ENCODE measurements at regions not wholly inside any gene's neighbourhood (a gene's known extent, or its start where the extent isn't known, plus 50 kb on each side); places are given as distances from the start of the nearest gene placed in this dataset.

DNA sequence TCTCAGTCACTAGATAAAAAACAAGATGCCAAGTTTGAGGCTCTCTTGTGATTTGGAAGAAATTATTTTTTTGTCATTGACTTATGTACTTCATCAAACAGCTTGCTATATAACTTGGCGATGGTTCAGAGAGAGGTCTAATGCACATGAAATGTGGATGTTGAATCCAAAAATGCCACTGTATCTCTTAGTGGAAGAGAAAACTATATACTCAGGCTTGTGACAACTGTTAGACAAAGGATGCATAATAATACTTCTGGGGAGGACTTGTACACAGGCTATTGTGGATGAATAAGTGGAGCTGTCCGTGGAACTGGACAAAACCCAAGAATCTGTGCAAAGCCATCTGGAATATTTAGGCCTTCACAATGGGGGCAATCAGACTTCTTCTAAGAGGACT is 162.9 kb upstream of the NMUR2 start:
- no peaks in the 10 kb centered on the region for H3K36me3 ChIP-seq (ENCODE audit: low read length)

GRCh38 chr5:152572812-152573211 is 167.7 kb upstream of the NMUR2 start:
- Histone ChIP-seq H3K9me3 (ENCODE audit: insufficient read depth, low read length) (no peaks in the 10 kb centered on the region), H3F3A (ENCODE audit: insufficient read depth) (no peaks in the 10 kb centered on the region), H3K9ac (ENCODE audit: low read length) (no peak overlapping the region), H4K20me1 (ENCODE audit: low read depth, low read length) (no peaks in the 10 kb centered on the region), H2AFZ (ENCODE audit: low read depth, low read length, severe bottlenecking) (no peak overlapping the region), H3K4me2 (ENCODE audit: low read depth, low read length, poor library complexity, severe bottlenecking) (no peak overlapping the region), H3K9me2 (replicated peaks; ENCODE audit: insufficient read depth, low read length) (no peaks in the 10 kb centered on the region), H3K36me3 (ENCODE audit: low read length) (no peaks in the 10 kb centered on the region), H3K79me2 (ENCODE audit: insufficient read depth, low read length) (no peaks in the 10 kb centered on the region), H3K27ac (ENCODE audit: low read depth, low read length) (no peak overlapping the region), H3K27me3 (ENCODE audit: low read length) (no peaks in the 10 kb centered on the region), H3K4me3 (ENCODE audit: insufficient read depth, low read length, poor library complexity, severe bottlenecking) (no peak overlapping the region)
- TF ChIP-seq EZH2phosphoT487 (conservative IDR thresholded peaks at IDR 0.05; ENCODE audit: low read length): no peak
- no peak for TF ChIP-seq CTCF (IDR thresholded peaks at IDR 0.05; ENCODE audit: insufficient read depth, low read length, poor library complexity, severe bottlenecking)

More for the DNA sequence above, 162.9 kb upstream of the NMUR2 start:
- H3K9me3 ChIP-seq (ENCODE audit: insufficient read depth, low read length): no peaks in the 10 kb centered on the region
- no peak overlapping the region for H3K4me2 ChIP-seq (ENCODE audit: low read depth, low read length, poor library complexity, severe bottlenecking)
- H2AFZ ChIP-seq (ENCODE audit: low read depth, low read length, severe bottlenecking): no peak overlapping the region
- no peaks in the 10 kb centered on the region for H3F3A ChIP-seq (ENCODE audit: insufficient read depth)
- TF ChIP-seq CTCF (IDR thresholded peaks at IDR 0.05; ENCODE audit: insufficient read depth, low read length, poor library complexity, severe bottlenecking): no peak
- no peak for TF ChIP-seq EZH2phosphoT487 (conservative IDR thresholded peaks at IDR 0.05; ENCODE audit: low read length)
- no peaks in the 10 kb centered on the region for H3K27me3 ChIP-seq (ENCODE audit: low read length)
- no peaks in the 10 kb centered on the region for H4K20me1 ChIP-seq (ENCODE audit: low read depth, low read length)
- no peak overlapping the region for H3K4me3 ChIP-seq (ENCODE audit: insufficient read depth, low read length, poor library complexity, severe bottlenecking)
- H3K27ac ChIP-seq (ENCODE audit: low read depth, low read length): no peak overlapping the region
- no peaks in the 10 kb centered on the region for H3K9me2 ChIP-seq (replicated peaks; ENCODE audit: insufficient read depth, low read length)
- H3K79me2 ChIP-seq (ENCODE audit: insufficient read depth, low read length): no peaks in the 10 kb centered on the region
- H3K9ac ChIP-seq (ENCODE audit: low read length): no peak overlapping the region

- TF ChIP-seq EZH2phosphoT487 (conservative IDR thresholded peaks at IDR 0.05; ENCODE audit: low read length) (no peak), CTCF (IDR thresholded peaks at IDR 0.05; ENCODE audit: insufficient read depth, low read length, poor library complexity, severe bottlenecking) (no peak)
- Histone ChIP-seq H3K4me3 (ENCODE audit: insufficient read depth, low read length, poor library complexity, severe bottlenecking) (no peak overlapping the region), H4K20me1 (ENCODE audit: low read depth, low read length) (no peaks in the 10 kb centered on the region), H3K9ac (ENCODE audit: low read length) (no peak overlapping the region), H3K9me2 (replicated peaks; ENCODE audit: insufficient read depth, low read length) (no peaks in the 10 kb centered on the region), H3K4me2 (ENCODE audit: low read depth, low read length, poor library complexity, severe bottlenecking) (no peak overlapping the region), H3K27me3 (ENCODE audit: low read length) (no peaks in the 10 kb centered on the region), H3K27ac (ENCODE audit: low read depth, low read length) (no peak overlapping the region), H3K79me2 (ENCODE audit: insufficient read depth, low read length) (no peaks in the 10 kb centered on the region), H3F3A (ENCODE audit: insufficient read depth) (no peaks in the 10 kb centered on the region), H3K36me3 (ENCODE audit: low read length) (no peaks in the 10 kb centered on the region), H3K9me3 (ENCODE audit: insufficient read depth, low read length) (no peaks in the 10 kb centered on the region), H2AFZ (ENCODE audit: low read depth, low read length, severe bottlenecking) (no peak overlapping the region)
Observed at GRCh38 chr5:152584103-152584502, 179.0 kb upstream of the NMUR2 start.

Data from SU-DHL-6 (cell line).